Fibroblast of pulmonary artery (primary cell): ENCODE measurements at regions not wholly inside any gene's neighbourhood (a gene's known extent, or its start where the extent isn't known, plus 50 kb on each side); places are given as distances from the start of the nearest gene placed in this dataset.

Experiments used
- DNase-seq: peaks from one replicate; pipeline ENCODE4 v3.0.0-alpha.2; 2010; ENCODE audit warnings: low read depth
- H3K4me3 ChIP-seq: replicated peaks from 2 replicates; pipeline ENCODE4 v1.5.1; 2011; ENCODE audit warnings: low read depth, mild to moderate bottlenecking, control low read depth, low read length, moderate library complexity
- CTCF ChIP-seq: IDR thresholded peaks from 2 replicates; pipeline ENCODE4 v1.5.1; 2011; ENCODE audit warnings: mild to moderate bottlenecking, control low read depth, low read length, inconsistent platforms; ENCODE audit errors: missing control alignments

- no peak overlapping the region for H3K4me3 ChIP-seq
- no peak for DNase-seq
- no peak for TF ChIP-seq CTCF
These were observed 67.5 kb upstream of the ATP8A1 start for GRCh38 chr4:42724451-42724850.

- no peak overlapping the region for H3K4me3 ChIP-seq
- no peak for DNase-seq
- TF ChIP-seq CTCF = no peak
These were observed 63.6 kb upstream of the ATP8A1 start for GRCh38 chr4:42720533-42720932.

GRCh38 chr4:42719257-42719656 is 62.4 kb upstream of the ATP8A1 start:
- no peak for TF ChIP-seq CTCF
- H3K4me3 ChIP-seq = no peak overlapping the region
- no peak for DNase-seq

- H3K4me3 ChIP-seq = no peak overlapping the region
- DNase-seq = no peak
- TF ChIP-seq CTCF = no peak
These were observed 61.4 kb upstream of the ATP8A1 start for GRCh38 chr4:42718336-42718735.

GRCh38 chr4:42716996-42717395 is 60.1 kb upstream of the ATP8A1 start:
- H3K4me3 ChIP-seq = no peak overlapping the region

GRCh38 chr4:42715807-42716482 is 59.0 kb upstream of the ATP8A1 start:
- no peak for TF ChIP-seq CTCF
- no peak for DNase-seq
- H3K4me3 ChIP-seq = no peak overlapping the region

More at GRCh38 chr4:42716996-42717395, 60.1 kb upstream of the ATP8A1 start:
- DNase-seq = no peak
- TF ChIP-seq CTCF = no peak

- no peak overlapping the region for H3K4me3 ChIP-seq
- no peak for DNase-seq
- no peak for TF ChIP-seq CTCF
These were observed 56.5 kb upstream of the ATP8A1 start for GRCh38 chr4:42713391-42713790.
